B cell (primary cell): ENCODE measurements at regions not wholly inside any gene's neighbourhood (a gene's known extent, or its start where the extent isn't known, plus 50 kb on each side); places are given as distances from the start of the nearest gene placed in this dataset.

Experiments
- ATAC-seq: fragments of 200-7000 bp; cut with Tn5 transposase; one replicate; pipeline ENCODE4 v1.10.0; 2021; ENCODE audit warnings: low read depth, mild to moderate bottlenecking, moderate number of reproducible peaks, moderate library complexity
- CTCF ChIA-PET: fragments of 350-600 bp; sonication (Branson Sonifier 250); formaldehyde crosslinking; loops from one replicate; lab custom pipeline; 2021; ENCODE audit warnings: antibody characterized with exemption, inconsistent platforms; lab: Charles Lee
- POLR2A ChIA-PET: fragments of 350-600 bp; sonication (Branson Sonifier 250); formaldehyde crosslinking; loops from one replicate; lab custom pipeline; 2021; ENCODE audit warnings: antibody characterized with exemption; lab: Charles Lee
- DNase-seq: peaks from one replicate; pipeline ENCODE4 v3.0.0; 2013
- H2AFZ ChIP-seq: 2 replicates; pipeline ENCODE4 v1.6.1; 2012; ENCODE audit warnings: mild to moderate bottlenecking, low read depth, low read length; ENCODE audit not compliant: insufficient read depth, poor library complexity, severe bottlenecking
- H3K27ac ChIP-seq, 2 donors: 1 replicate in 1 of 2; 2 replicates in 1 of 2; pipeline ENCODE4 v1.5.1; 2012 to 2013; ENCODE audit warnings: low read length in 2 of 2, mild to moderate bottlenecking in 2 of 2, moderate library complexity in 1 of 2
- H3K27me3 ChIP-seq, 4 experiments: fragments of 200-600 bp in 1 of 4; sonication (generic) in 1 of 4; replicated peaks in 1 of 4; 1 replicate in 2 of 4; 2 replicates in 2 of 4; pipeline versions ENCODE4 v1.6.1 to v1.7.0; 2013 to 2016; ENCODE audit warnings: low read length in 3 of 4, mild to moderate bottlenecking in 2 of 4, mixed read lengths in 1 of 4, moderate library complexity in 1 of 4; ENCODE audit not compliant: insufficient read depth in 4 of 4, control insufficient read depth in 3 of 4; ENCODE audit errors: control extremely low read depth in 1 of 4
- H3K36me3 ChIP-seq, 2 experiments: replicated peaks in 1 of 2; 1 replicate in 1 of 2; 2 replicates in 1 of 2; pipeline versions ENCODE4 v1.6.1 to v1.7.1; 2013; ENCODE audit warnings: low read length in 1 of 2; ENCODE audit not compliant: insufficient read depth in 2 of 2, control insufficient read depth in 1 of 2; ENCODE audit errors: control extremely low read depth in 1 of 2, extremely low read depth in 1 of 2
- H3K4me1 ChIP-seq, 2 donors: fragments of 200-600 bp in 1 of 2; sonication (generic) in 1 of 2; 1 replicate in 1 of 2; 2 replicates in 1 of 2; pipeline versions ENCODE4 v1.5.1 to v1.6.1; 2013 to 2017; ENCODE audit warnings: low read length in 2 of 2; ENCODE audit not compliant: control insufficient read depth in 2 of 2, insufficient read depth in 2 of 2
- H3K4me2 ChIP-seq: replicated peaks from 2 replicates; pipeline ENCODE3; 2012; ENCODE audit warnings: mild to moderate bottlenecking, low read depth, low read length; ENCODE audit not compliant: poor library complexity, severe bottlenecking
- H3K4me3 ChIP-seq, 5 experiments: fragments of 200-600 bp in 1 of 5; sonication (generic) in 1 of 5; 1 replicate in 3 of 5; 2 replicates in 2 of 5; pipeline versions ENCODE4 v1.5.1 to v1.7.0; 2011 to 2016; ENCODE audit warnings: low read length in 4 of 5, mild to moderate bottlenecking in 4 of 5, low read depth in 2 of 5, control low read depth in 1 of 5, moderate library complexity in 1 of 5; ENCODE audit not compliant: insufficient read depth in 1 of 5; ENCODE audit errors: control extremely low read depth in 1 of 5, extremely low read depth in 1 of 5
- H3K79me2 ChIP-seq: fragments of 200-600 bp; sonication (generic); one replicate; pipeline ENCODE4 v1.6.0; 2016; ENCODE audit warnings: low read length; ENCODE audit not compliant: control insufficient read depth, insufficient read depth
- H3K9ac ChIP-seq: fragments of 200-600 bp; sonication (generic); 2 replicates; pipeline ENCODE4 v1.6.1; 2017; ENCODE audit warnings: mild to moderate bottlenecking, low read length, moderate library complexity
- H3K9me3 ChIP-seq, 3 donors: one replicate each; pipeline versions ENCODE4 v1.6.1 to v1.7.1; 2013; ENCODE audit warnings: low read length in 2 of 3; ENCODE audit not compliant: control insufficient read depth in 2 of 3, insufficient read depth in 1 of 3; ENCODE audit errors: control extremely low read depth in 1 of 3
- H4K20me1 ChIP-seq: 2 replicates; pipeline ENCODE4 v1.6.0; 2012; ENCODE audit warnings: mild to moderate bottlenecking, low read length; ENCODE audit not compliant: insufficient read depth, control insufficient read depth, poor library complexity, severe bottlenecking
- H3K27ac Mint-ChIP-seq: one replicate; pipeline ENCODE4 v1.8.0; 2021; ENCODE audit warnings: mixed read lengths
- H3K27me3 Mint-ChIP-seq: one replicate; pipeline ENCODE4 v1.8.0; 2021; ENCODE audit warnings: mixed read lengths
- H3K4me1 Mint-ChIP-seq: one replicate; pipeline ENCODE4 v1.8.0; 2021; ENCODE audit warnings: mixed read lengths
- H3K4me3 Mint-ChIP-seq: one replicate; pipeline ENCODE4 v1.8.0; 2021; ENCODE audit warnings: mixed read lengths
- H3K9me3 Mint-ChIP-seq: one replicate; pipeline ENCODE4 v1.8.0; 2022; ENCODE audit warnings: mixed read lengths; ENCODE audit not compliant: insufficient read depth
- CTCF ChIP-seq: fragments of 200-600 bp; IDR thresholded peaks from one replicate; pipeline ENCODE4 v1.8.0; 2022; ENCODE audit warnings: antibody characterized with exemption, mild to moderate bottlenecking
- EZH2 ChIP-seq: IDR thresholded peaks from 2 replicates; pipeline ENCODE4 v1.6.1; 2012; ENCODE audit warnings: borderline replicate concordance, low read depth, mild to moderate bottlenecking, moderate library complexity, low read length; ENCODE audit not compliant: insufficient read depth, poor library complexity, severe bottlenecking
- WGBS: methylation state at CpG from one replicate; pipeline ENCODE4 v1.1.5; 2013; ENCODE audit warnings: missing lambda C conversion rate; ENCODE audit not compliant: insufficient coverage; 5-methylcytosine and 5-hydroxymethylcytosine counted together
- intact Hi-C: fragments of 100-400 bp; cut with micrococcal nuclease; formaldehyde crosslinking; loops from one replicate; pipeline ENCODE4 v1.10.0; 2022

GRCh38 chr1:30147188-30147587 lies 576.2 kb downstream of the MATN1 start:
- ATAC-seq, result no peak
- H3K9ac ChIP-seq, result no peak overlapping the region
- intact Hi-C loops, result no loop called here
- H3K9me3 ChIP-seq, result peaks cover 0 to 17% (median 3%) of the 10 kb centered on the region in 3 donors
- ChIA-PET CTCF (no interaction called here), POLR2A (no interaction called here)
- TF ChIP-seq CTCF (no peak), EZH2 (no peak)
- no peaks in the 10 kb centered on the region for H3K36me3 ChIP-seq
- peaks cover 4% of the 10 kb centered on the region for H3K9me3 Mint-ChIP-seq
- no peaks in the 10 kb centered on the region for H4K20me1 ChIP-seq
- peaks cover 4% of the 10 kb centered on the region for H3K27me3 Mint-ChIP-seq
- H3K27me3 ChIP-seq, result no peaks in the 10 kb centered on the region
- no peak overlapping the region for H3K4me3 ChIP-seq
- H3K4me1 Mint-ChIP-seq, result no peaks in the 10 kb centered on the region
- no peaks in the 10 kb centered on the region for H3K79me2 ChIP-seq
- no peak overlapping the region for H2AFZ ChIP-seq
- H3K4me3 Mint-ChIP-seq, result no peak overlapping the region
- no peak for DNase-seq
- H3K4me1 ChIP-seq, result no peaks in the 10 kb centered on the region
- H3K27ac ChIP-seq, result no peak overlapping the region
- H3K27ac Mint-ChIP-seq, result no peak overlapping the region
- H3K4me2 ChIP-seq, result no peak overlapping the region
- 98% methylated on average over 7 of the region's 7 CpGs for WGBS

GRCh38 chr1:30146448-30146847 lies 576.9 kb downstream of the MATN1 start:
- no peak for ATAC-seq
- H3K4me3 ChIP-seq, result no peak overlapping the region
- CTCF ChIA-PET, result no interaction called here

More at GRCh38 chr1:30146448-30146847, 576.9 kb downstream of the MATN1 start:
- TF ChIP-seq CTCF (no peak), EZH2 (no peak)
- Histone ChIP-seq H3K4me1 (no peaks in the 10 kb centered on the region), H3K27me3 (no peaks in the 10 kb centered on the region), H3K9ac (no peak overlapping the region), H3K79me2 (no peaks in the 10 kb centered on the region), H3K36me3 (no peaks in the 10 kb centered on the region), H4K20me1 (no peaks in the 10 kb centered on the region), H2AFZ (no peak overlapping the region), H3K27ac (no peak overlapping the region), H3K9me3 (peaks cover 0 to 9% (median 0%) of the 10 kb centered on the region in 3 donors), H3K4me2 (no peak overlapping the region)
- Mint-ChIP-seq H3K4me1 (no peaks in the 10 kb centered on the region), H3K27me3 (peaks cover 4% of the 10 kb centered on the region), H3K4me3 (no peak overlapping the region), H3K27ac (no peak overlapping the region), H3K9me3 (peaks cover 1% of the 10 kb centered on the region)
- intact Hi-C loops, result no loop called here
- POLR2A ChIA-PET, result no interaction called here
- 50% methylated on average over 5 of the region's 8 CpGs for WGBS
- DNase-seq, result no peak
